ENCODE measurements at regions not wholly inside any gene's neighbourhood (a gene's known extent, or its start where the extent isn't known, plus 50 kb on each side); places are given as distances from the start of the nearest gene placed in this dataset.
A peak's percentile ranks its signal among the peaks of the same experiment; 100 is the strongest.

DNA sequence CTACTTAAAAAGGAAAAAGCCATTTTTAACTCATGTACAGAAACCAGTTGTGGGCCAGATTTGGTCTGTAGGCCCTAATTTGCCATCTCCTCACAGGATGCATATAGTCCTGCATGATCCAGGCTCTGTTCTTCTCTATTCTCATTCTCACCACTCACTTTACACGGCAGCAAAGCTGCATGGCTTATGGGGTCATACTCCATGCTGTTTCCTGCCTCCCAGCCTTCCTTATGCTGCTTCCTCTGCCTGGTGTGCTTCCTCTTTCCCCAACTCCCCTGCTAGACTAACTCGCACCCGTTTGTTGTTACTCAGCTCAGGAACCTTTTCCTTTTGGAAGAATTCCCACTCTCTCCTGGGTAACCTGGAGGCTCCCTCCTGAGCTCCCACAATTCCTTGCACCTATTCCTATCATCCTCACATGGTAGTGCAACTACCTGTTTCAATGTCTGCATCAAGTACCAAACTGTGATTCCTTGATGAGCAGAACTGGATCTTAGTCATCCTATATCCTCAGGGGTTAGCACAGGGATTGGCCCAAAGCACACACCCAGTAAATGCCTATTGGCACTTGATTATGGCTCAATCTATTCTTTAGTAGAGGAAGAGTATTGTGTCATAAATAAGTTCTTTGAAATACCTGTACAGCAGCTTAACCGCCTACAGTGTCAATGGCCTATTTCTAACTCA, 172.1 kb upstream of the MITF start:
- DNase-seq = no peak

DNA sequence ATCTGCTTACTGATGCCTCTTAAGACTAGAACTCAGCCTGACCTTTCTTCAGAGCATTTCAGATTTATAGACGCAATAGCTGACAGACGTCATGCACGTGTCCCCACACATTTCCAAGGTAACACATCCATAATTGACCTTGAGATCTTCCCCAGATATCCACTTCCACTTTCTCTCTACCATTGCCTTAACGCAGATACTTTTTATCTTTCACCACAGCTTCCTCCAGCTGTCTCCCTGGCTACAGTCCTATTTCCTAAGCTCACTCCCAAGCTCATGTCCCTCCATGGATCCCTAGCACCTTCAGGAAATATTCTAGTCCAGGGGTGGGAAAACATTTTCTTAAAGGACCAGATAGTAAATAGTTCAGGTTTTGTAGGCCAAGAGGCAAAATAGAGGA, 173.0 kb upstream of the MITF start:
- no peak for DNase-seq

DNA sequence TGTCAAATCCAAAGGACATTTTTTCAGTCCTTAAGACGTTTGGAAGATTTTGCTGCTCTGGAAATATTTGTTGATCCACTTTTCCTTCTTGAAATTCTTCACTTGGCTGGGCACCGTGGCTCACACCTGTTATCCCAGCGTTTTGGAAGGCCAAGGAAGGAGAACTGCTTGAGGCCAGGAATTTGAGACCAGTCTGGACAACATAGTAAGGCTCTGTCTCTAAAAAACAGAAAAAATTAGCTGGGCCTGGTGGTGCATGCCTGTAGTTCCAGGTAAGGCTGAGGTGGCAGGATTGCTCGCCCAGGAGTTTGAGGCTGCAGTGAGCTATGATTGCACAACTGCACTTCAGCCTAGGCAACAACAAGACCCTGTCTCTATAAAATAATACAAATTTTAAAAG, 173.9 kb upstream of the MITF start:
- no peak for DNase-seq

- DNase-seq = no peak
These were observed 175.3 kb upstream of the MITF start for GRCh38 chr3:69563981-69564380.

GRCh38 chr3:69563151-69563550, 176.1 kb upstream of the MITF start:
- DNase-seq = no peak

- DNase-seq = no peak
These were observed 176.1 kb upstream of the FRMD4B start for GRCh38 chr3:69562020-69562419.

- no peak for DNase-seq
These were observed 174.9 kb upstream of the FRMD4B start for GRCh38 chr3:69560818-69561217.

GRCh38 chr3:69560116-69560515, 174.2 kb upstream of the FRMD4B start:
- DNase-seq = no peak

DNA sequence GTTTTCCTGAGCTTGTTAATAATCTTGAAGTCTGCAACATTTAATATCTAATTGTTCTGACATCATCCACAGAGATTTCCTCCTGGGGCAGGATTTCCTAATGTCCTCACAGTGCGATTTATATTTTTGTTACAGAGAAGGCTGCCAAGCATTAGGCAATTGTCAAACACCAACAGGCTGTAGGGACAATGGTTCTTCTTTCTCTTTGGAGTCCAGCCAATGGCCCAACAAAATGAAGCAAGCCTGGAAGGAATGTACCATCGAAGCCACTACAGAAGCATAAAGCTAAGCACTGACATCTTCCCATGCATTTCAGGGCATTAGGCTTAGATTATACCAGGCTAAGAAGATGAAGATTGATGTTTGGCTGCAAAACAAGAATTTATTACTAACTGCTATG, 173.0 kb upstream of the FRMD4B start:
- DNase-seq = peak in 1 of 2 experiments; percentile 30

- DNase-seq = no peak
These were observed 168.7 kb upstream of the FRMD4B start for GRCh38 chr3:69554576-69554975.

GRCh38 chr3:69553888-69554287, 168.0 kb upstream of the FRMD4B start:
- DNase-seq = no peak

DNA sequence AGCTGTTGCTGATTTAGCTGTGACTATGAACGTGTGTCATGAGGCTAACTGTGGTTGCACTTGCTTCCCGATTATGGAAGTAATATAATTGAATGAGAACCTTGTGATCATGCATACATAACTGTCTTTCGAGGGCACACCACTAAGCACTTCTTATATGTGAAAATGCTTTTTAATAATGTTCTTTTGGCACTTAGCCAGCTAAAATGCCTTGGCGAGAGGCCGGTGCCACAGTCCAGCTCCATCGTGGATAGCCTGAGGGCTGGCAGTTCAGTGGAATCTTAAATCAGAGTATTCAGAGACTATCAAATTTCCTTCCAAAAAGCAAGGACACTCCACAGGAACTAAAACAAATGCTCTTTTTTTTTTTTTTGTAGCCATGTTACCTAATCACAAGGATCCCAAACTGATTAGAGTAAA, 161.6 kb upstream of the FRMD4B start:
- no peak for DNase-seq

DNA sequence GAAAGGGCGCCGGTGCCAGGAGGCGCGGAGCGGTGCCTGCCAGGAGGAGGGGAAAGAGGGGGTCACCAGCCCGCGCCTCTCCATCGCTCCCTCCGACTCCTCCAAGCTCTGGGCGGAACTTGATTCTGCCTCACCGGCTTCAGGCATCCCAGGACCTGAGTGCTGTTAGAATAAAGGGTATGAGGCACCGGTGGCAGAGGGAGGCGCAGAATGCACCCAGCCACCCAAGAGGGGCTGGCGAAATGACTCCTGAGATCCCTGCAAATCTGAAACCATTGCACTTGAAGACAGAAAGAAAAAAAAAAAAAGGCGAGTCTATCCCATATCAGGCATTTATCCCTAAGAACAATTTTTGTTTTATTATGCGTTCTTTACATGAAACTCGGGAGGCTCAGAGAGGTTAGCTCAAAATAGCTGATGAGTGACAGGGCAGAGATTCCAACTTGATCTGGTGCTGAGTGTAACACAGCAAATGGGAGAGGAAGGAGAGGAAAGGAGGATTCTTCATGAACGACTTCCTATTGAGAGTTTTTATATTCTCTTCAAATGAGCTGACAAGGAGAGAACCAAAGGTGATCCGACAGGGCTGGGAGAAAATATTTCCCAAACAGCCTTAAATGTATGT, 157.0 kb upstream of the FRMD4B start:
- no peak for DNase-seq

DNA sequence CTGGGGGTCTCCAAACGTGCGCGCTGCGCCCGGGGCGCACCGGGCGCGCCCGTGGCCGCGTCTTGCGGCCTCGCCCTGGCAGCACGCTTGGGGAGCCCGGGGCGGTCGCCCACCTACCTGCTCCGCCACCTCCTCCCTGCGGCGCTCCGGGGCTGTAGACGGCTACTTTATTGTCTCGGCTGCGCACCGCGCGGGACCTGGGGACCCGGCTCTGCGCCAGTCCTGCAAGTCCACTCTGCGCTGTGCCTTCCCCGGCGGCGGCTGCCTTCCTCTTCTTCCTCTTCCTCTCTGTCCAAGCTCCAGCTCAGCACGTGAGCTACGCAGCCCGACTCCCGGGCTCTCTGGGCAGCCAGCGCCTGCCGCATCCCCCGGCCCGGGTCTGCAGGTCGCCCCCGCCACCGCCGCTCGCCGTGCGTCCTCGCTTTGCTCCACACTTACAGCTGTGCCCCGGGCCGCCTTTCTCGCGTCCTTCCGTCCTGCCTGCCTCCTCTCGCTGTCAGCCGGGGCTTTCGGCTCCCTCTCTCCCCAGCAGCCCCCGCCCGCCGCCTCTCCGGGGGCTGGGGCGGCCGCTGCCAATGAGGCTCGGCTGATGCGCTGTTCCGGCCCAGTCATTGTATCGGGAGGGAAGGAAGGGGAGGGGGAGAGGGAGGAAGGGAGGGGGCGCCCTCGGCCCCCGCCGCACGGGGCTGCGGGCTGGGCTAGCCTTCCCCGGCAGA, 156.4 kb upstream of the FRMD4B start:
- no peak for DNase-seq

GRCh38 chr3:69541711-69542088, 155.8 kb upstream of the FRMD4B start:
- DNase-seq = no peak

GRCh38 chr3:69540706-69541581, 155.1 kb upstream of the FRMD4B start:
- no peak for DNase-seq

DNA sequence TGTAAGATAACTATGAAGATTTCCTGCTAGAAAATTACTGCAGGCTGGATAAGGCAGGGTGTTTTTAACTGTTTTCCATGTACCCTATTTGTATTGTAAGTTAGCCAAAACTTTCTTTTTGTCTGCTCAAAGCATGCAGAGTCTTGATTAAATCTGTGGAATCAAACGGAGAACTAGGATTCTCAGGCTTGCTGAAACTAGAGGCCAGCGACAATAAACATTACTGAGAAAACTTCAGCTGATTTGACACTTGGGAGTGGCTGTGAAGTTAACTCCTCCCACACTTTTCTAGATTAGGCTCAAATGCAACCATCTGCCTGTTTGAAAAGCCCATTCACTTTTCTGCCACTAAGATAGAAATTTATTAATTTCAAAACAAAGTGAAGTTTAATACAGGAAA, 153.2 kb upstream of the FRMD4B start:
- no peak for DNase-seq

DNA sequence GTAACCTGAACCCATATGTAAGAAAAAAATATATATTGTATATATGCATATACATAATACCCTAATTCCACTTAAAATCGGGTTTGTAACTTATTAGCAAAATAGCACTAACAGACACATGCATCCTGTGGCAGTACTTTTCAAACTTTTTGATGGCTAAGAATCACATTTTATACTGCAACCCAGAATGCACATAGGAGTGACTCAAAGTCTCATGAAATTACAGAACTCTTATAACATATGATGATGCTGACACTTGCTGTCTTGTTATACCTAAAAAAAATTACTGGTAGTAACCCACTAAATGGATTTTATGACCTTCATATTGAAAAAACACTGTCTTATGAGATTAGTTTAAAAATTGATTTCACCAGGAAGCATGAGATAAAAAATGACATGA, 152.4 kb upstream of the FRMD4B start:
- DNase-seq = no peak

- no peak for DNase-seq
These were observed 150.6 kb upstream of the FRMD4B start for GRCh38 chr3:69536306-69537020.

- DNase-seq = no peak
These were observed 149.7 kb upstream of the FRMD4B start for GRCh38 chr3:69535613-69536012.

GRCh38 chr3:69532547-69533224, 146.8 kb upstream of the FRMD4B start:
- DNase-seq = no peak
